IPS-20b (cell line): ENCODE measurements at regions not wholly inside any gene's neighbourhood (a gene's known extent, or its start where the extent isn't known, plus 50 kb on each side); places are given as distances from the start of the nearest gene placed in this dataset.

Source experiments
- H3K27ac ChIP-seq: one replicate; pipeline ENCODE4 v1.5.1; 2013; ENCODE audit warnings: low read length
- H3K27me3 ChIP-seq: 2 replicates; pipeline ENCODE4 v1.6.1; 2013; ENCODE audit warnings: mild to moderate bottlenecking, low read length, inconsistent platforms; ENCODE audit not compliant: insufficient read depth
- H3K36me3 ChIP-seq: 2 replicates; pipeline ENCODE4 v1.6.1; 2013; ENCODE audit warnings: low read depth, mild to moderate bottlenecking, inconsistent platforms, low read length, moderate library complexity; ENCODE audit not compliant: insufficient read depth
- H3K4me1 ChIP-seq: 2 replicates; pipeline ENCODE4 v1.6.1; 2013; ENCODE audit warnings: mild to moderate bottlenecking, control low read depth, inconsistent platforms, low read length, moderate library complexity; ENCODE audit not compliant: insufficient read depth
- H3K4me3 ChIP-seq: 2 replicates; pipeline ENCODE4 v1.5.1; 2013; ENCODE audit warnings: mild to moderate bottlenecking, low read length, inconsistent platforms
- H3K9ac ChIP-seq: 2 replicates; pipeline ENCODE4 v1.6.1; 2013; ENCODE audit warnings: low read depth, mild to moderate bottlenecking, inconsistent platforms, low read length, moderate library complexity
- H3K9me3 ChIP-seq: 2 replicates; pipeline ENCODE4 v1.6.1; 2013; ENCODE audit warnings: mild to moderate bottlenecking, low read depth, low read length, inconsistent platforms; ENCODE audit not compliant: insufficient read depth

- Histone ChIP-seq H3K9me3 (no peaks in the 10 kb centered on the region), H3K9ac (no peak overlapping the region), H3K4me3 (no peak overlapping the region), H3K27ac (no peak overlapping the region), H3K27me3 (no peaks in the 10 kb centered on the region), H3K4me1 (no peaks in the 10 kb centered on the region), H3K36me3 (no peaks in the 10 kb centered on the region)
Measured at GRCh38 chr3:109532257-109533216, 195.2 kb upstream of the DPPA4 start.

- H3K4me1 ChIP-seq: no peaks in the 10 kb centered on the region
- H3K9me3 ChIP-seq: no peaks in the 10 kb centered on the region
- no peak overlapping the region for H3K9ac ChIP-seq
- H3K27me3 ChIP-seq: no peaks in the 10 kb centered on the region
- no peaks in the 10 kb centered on the region for H3K36me3 ChIP-seq
- H3K27ac ChIP-seq: no peak overlapping the region
- no peak overlapping the region for H3K4me3 ChIP-seq
Measured at GRCh38 chr3:109545746-109546145, 208.4 kb upstream of the DPPA4 start.

GRCh38 chr3:109548192-109548938 is 211.0 kb upstream of the DPPA4 start:
- no peaks in the 10 kb centered on the region for H3K9me3 ChIP-seq
- H3K27me3 ChIP-seq: no peaks in the 10 kb centered on the region
- H3K4me3 ChIP-seq: no peak overlapping the region
- no peak overlapping the region for H3K9ac ChIP-seq
- no peak overlapping the region for H3K27ac ChIP-seq
- H3K36me3 ChIP-seq: no peaks in the 10 kb centered on the region
- H3K4me1 ChIP-seq: peaks cover 3% of the 10 kb centered on the region; the same call in 1 of the 2 replicates

GRCh38 chr3:109553591-109554371 is 216.4 kb upstream of the DPPA4 start:
- no peaks in the 10 kb centered on the region for H3K36me3 ChIP-seq
- H3K27ac ChIP-seq: no peak overlapping the region
- H3K4me1 ChIP-seq: peaks cover 8% of the 10 kb centered on the region; the same call in 1 of the 2 replicates
- no peak overlapping the region for H3K9ac ChIP-seq
- H3K9me3 ChIP-seq: no peaks in the 10 kb centered on the region
- peak overlapping the region; percentile 30; the same call in 1 of the 2 replicates for H3K4me3 ChIP-seq
- H3K27me3 ChIP-seq: no peaks in the 10 kb centered on the region

- Histone ChIP-seq H3K27ac (no peak overlapping the region), H3K9ac (no peak overlapping the region), H3K4me1 (no peaks in the 10 kb centered on the region), H3K4me3 (no peak overlapping the region), H3K36me3 (no peaks in the 10 kb centered on the region), H3K27me3 (no peaks in the 10 kb centered on the region), H3K9me3 (no peaks in the 10 kb centered on the region)
Measured at GRCh38 chr3:109559389-109559788, 222.0 kb upstream of the DPPA4 start.

GRCh38 chr3:109563149-109563548 is 225.8 kb upstream of the DPPA4 start:
- H3K9ac ChIP-seq: no peak overlapping the region
- H3K27ac ChIP-seq: no peak overlapping the region
- H3K36me3 ChIP-seq: no peaks in the 10 kb centered on the region
- no peaks in the 10 kb centered on the region for H3K9me3 ChIP-seq
- no peaks in the 10 kb centered on the region for H3K4me1 ChIP-seq
- H3K4me3 ChIP-seq: no peak overlapping the region
- no peaks in the 10 kb centered on the region for H3K27me3 ChIP-seq

- Histone ChIP-seq H3K36me3 (no peaks in the 10 kb centered on the region), H3K4me3 (no peak overlapping the region), H3K4me1 (no peaks in the 10 kb centered on the region), H3K27ac (no peak overlapping the region), H3K9me3 (no peaks in the 10 kb centered on the region), H3K27me3 (no peaks in the 10 kb centered on the region), H3K9ac (no peak overlapping the region)
Measured at GRCh38 chr3:109569135-109569846, 231.9 kb upstream of the DPPA4 start.

GRCh38 chr3:109570408-109570807 is 233.1 kb upstream of the DPPA4 start:
- Histone ChIP-seq H3K9me3 (no peaks in the 10 kb centered on the region), H3K36me3 (no peaks in the 10 kb centered on the region), H3K9ac (no peak overlapping the region), H3K4me1 (no peaks in the 10 kb centered on the region), H3K27ac (no peak overlapping the region), H3K27me3 (no peaks in the 10 kb centered on the region), H3K4me3 (no peak overlapping the region)

- Histone ChIP-seq H3K27me3 (no peaks in the 10 kb centered on the region), H3K27ac (no peak overlapping the region), H3K4me1 (no peaks in the 10 kb centered on the region), H3K9me3 (no peaks in the 10 kb centered on the region), H3K36me3 (no peaks in the 10 kb centered on the region), H3K9ac (no peak overlapping the region), H3K4me3 (no peak overlapping the region)
Measured at GRCh38 chr3:109572301-109572700, 235.0 kb upstream of the DPPA4 start.

GRCh38 chr3:109596991-109597390 is 259.6 kb upstream of the DPPA4 start:
- Histone ChIP-seq H3K4me3 (no peak overlapping the region), H3K9ac (no peak overlapping the region), H3K9me3 (no peaks in the 10 kb centered on the region), H3K36me3 (no peaks in the 10 kb centered on the region), H3K4me1 (no peaks in the 10 kb centered on the region), H3K27me3 (no peaks in the 10 kb centered on the region), H3K27ac (no peak overlapping the region)

- Histone ChIP-seq H3K27ac (no peak overlapping the region), H3K4me3 (no peak overlapping the region), H3K27me3 (no peaks in the 10 kb centered on the region), H3K4me1 (no peaks in the 10 kb centered on the region), H3K9ac (no peak overlapping the region), H3K9me3 (no peaks in the 10 kb centered on the region), H3K36me3 (no peaks in the 10 kb centered on the region)
Measured at GRCh38 chr3:109597444-109597843, 260.1 kb upstream of the DPPA4 start.
